ENCODE measurements at regions not wholly inside any gene's neighbourhood (a gene's known extent, or its start where the extent isn't known, plus 50 kb on each side); places are given as distances from the start of the nearest gene placed in this dataset.

DNA sequence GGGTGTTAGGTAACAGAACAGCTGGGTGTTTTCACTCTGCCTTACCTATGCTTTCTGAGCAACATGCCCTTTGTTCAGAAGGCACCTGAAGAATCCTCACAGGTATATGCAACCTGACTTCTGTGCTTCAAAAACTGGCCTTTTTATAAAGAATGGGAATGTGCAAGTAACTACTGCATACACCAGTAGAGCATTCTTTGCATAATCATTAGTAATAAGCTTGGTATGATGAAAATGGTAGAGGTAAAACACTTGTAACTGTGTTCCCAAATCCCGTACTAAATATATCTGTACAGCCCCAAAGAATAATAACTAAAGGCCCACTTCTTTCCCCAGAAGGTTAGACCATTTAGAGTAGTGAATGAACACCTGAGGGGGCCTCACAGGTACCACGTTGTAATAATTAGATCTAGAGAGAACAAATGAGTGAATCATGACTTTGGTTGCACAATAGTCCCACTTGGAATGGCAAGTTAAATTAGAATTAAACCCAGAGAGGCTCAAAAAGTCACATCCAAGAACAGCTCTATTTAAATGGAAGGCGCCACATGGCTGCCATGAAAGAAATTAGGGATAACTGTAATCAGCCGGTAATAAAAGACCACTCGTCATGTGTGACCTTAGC, 413.9 kb downstream of the KLF12 start:
- no peak for DNase-seq (ENCODE audit: low read depth in 1 of 2, low spot score in 1 of 2)

DNA sequence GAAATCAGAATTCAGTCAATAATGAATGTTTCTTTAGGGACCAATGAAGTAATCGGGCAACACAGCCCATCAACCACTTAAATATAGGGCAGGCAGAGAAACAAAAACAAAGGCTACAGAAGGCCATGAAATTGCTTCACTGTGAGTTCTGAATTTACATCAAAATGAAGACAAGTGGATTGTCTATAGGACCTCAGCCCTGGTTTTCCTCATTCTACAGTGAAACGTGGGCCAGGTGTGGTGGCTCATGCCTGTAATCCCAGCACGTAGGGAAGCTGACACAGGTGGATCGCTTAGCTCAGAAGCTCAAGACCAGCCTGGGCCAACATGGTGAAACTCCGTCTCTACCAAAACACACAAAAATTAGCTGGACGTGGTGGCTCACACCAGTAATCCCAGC, 416.0 kb downstream of the KLF12 start:
- DNase-seq (ENCODE audit: low read depth in 1 of 2, low spot score in 1 of 2): no peak

DNA sequence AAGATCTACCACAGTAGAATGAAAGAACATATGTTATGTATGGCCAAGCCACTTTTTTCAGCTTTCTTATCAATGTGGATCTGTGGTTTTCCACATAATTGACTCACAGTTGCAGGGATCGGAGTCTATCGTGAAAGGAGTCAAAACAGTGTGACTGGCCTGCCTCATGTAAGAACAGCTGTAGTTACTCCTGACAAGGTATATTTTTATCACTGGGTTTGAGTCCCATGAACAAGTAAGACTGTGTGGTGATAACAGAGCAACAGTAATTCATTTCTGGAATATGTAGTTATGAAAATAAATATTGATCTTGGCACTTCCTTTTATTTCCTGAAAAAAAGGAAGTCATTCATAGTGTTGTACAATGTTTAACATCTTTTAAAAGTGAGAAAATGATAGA, 416.6 kb downstream of the KLF12 start:
- no peak for DNase-seq (ENCODE audit: low read depth in 1 of 2, low spot score in 1 of 2)

DNA sequence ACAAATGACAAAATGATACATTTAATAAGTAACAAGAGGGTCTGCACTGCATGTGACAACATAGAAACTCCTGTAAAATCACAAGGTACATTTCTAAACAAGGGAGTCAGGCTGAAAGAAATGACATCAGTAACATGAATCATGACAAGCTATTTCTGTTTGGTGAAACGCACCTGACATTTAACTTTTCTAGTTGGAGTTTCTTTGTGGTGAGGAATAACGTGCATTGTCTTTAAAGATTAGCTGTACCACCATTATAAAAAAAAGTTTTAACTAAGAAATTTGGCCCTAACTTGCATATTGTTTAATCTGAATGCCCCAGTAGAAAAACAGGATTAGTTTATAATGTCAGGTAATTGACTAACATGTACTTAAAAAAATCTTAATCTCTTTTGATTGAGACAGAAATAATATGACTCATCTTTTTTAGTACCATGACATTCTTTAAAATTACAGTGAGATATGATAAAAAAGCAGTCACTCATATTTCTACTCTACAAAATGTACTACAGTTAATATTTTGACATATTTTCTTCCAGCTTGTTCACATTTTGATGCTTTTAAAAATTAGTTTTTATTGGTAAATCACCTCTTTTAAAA, 418.2 kb downstream of the KLF12 start:
- no peak for DNase-seq (ENCODE audit: low read depth in 1 of 2, low spot score in 1 of 2)

DNA sequence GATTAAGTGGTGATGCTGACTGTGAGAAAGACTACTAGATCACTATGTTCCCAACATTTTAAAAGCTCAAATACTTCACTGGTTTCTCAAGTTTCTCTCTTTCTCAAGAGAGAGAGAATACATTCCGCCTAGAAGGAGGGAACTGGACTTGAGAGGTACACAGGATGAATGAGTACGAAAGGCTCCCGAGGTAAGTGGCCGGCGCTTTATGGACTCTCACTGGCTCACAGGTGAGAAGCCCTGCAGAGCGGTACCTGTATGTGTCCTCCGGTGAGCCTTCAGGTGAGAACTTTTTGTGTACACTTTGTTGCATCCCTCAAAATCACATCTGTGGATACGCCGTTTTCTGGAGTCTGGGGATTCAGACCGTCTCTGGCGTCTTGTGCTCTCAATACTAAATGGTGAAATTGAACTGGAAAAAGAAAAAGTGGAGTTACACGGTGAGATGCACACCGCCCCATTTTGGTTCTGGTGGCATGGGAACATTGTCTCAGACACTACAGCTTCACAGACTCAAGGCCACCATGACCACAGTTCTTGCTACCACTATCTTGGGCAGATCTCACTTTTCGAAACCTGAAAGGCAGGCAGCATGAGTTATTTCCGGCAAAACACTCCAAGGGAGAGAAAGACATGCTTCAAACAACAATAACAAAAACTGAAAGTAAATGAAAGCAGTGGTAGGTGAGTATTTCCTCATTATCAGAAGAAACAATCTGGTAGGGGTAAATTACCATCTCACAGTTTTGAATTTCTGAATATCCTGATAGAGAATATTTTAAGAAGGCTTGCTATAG, 418.9 kb downstream of the KLF12 start:
- DNase-seq (ENCODE audit: low read depth in 1 of 2, low spot score in 1 of 2): peak in 1 of 2 donors; percentile 57

DNA sequence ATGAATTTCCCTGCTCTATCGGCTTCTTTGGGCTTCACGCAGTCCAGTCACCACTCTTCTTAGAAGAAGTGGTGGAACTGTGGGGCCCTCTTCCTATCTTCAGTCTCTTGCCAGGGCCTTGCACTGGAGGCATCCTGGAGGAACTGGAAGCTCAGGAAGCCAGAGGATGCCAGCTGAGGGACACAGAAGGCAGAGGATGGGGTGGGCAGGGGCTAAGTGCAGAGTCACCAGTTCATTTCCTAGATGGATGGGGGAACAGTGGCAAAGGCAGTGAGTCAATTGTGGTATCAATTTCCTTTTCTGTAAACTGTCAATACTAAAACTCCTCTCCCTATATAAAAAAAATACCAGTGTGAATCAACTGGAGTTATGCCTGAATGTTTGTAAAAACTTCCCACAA, 419.7 kb downstream of the KLF12 start:
- no peak for DNase-seq (ENCODE audit: low read depth in 1 of 2, low spot score in 1 of 2)

DNA sequence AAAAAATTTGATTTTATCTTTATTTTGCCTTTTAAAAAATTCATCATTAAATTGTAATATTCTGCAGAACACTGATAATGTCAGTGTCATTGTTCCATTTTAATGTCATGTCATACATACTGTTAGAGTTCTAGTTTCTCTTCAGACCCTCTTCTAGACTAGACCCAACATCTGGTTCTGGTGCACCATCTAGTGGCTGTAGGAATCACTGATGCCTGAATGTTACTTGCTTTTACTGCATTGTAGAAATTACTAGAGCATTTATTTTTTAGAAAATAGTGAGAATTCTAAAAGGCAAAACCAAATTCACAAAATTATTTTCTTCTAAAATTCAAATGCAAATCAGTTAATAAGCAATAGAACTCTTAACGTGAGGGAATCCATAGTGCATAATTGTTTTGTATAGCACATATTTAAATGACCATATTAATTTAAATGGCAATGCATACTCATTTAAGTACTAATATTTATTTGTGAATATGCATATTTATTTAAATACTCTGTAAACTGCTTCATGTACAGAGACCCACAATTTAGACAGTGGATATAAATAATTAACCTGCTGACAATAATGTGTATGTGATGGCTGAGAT, 425.7 kb downstream of the KLF12 start:
- DNase-seq (ENCODE audit: low read depth in 1 of 2, low spot score in 1 of 2): peak in 1 of 2 donors; percentile 52

DNA sequence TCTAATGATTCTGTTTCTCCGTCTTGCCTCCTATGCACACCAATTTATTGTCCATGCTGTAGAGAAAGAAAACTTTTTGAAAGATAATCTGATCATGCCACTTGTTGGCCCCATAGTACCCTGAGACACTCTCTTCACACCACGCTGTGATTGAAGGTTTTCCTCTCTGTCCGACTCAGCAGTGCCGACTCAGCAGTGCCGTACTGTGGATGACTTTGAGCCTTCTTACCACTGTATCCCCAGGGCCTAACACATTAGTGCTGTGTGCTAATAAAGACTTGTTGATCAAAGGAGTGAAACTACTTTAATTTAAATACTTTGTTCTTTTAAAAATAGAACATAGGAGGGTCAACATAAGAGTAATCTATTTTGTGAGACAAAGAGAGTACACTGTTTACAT, 429.6 kb downstream of the KLF12 start:
- DNase-seq (ENCODE audit: low read depth in 1 of 2, low spot score in 1 of 2): no peak

DNA sequence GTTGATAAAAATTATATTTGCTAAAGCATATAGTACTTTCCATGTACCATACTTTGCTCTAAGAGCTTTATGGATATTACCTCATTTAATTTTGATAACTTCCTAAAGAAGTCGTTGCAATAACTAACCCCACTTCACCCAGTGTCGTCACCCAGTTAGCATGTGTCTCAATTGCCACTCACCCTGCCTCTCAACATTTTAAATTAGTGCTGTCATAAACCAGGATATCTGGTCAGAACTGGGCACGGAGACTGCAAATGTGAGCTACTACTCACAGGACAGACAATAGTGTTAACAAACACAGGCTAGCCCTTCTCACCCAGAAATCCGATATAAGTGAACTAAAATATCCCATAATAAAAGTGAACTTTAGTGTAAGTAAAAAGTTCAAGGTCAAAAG, 430.6 kb downstream of the KLF12 start:
- no peak for DNase-seq (ENCODE audit: low read depth in 1 of 2, low spot score in 1 of 2)

DNA sequence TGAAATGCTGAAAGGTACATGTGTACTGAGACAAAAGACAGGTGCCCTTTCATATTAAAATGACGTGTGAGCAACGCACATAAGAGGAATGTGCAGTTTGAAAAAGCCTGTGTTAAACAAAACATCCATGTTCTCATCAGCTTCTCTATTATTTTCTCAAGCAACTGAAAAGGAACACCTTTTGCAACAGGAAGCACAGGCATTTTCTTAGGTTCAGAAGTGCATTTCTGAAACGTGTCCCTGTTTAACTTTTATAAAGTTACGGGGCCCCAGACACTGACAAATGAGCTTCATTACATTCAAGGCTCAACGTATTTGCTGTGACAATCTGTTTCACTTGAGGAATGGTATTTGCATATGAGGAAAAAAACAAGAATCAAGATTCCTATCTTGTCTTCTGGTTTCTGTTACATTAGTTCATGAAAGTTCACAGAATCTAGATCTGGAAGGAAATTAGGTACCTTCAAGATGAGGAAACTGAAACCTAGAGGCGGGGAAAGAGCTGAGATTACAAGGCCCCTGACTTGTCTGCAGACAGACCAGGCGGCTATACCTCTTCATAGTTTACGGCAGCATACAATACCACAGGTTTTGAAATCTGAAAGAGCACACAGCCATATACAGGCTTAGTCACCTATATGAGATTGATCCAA, 431.7 kb downstream of the KLF12 start:
- DNase-seq (ENCODE audit: low read depth in 1 of 2, low spot score in 1 of 2): peak in 1 of 2 donors; percentile 44

DNA sequence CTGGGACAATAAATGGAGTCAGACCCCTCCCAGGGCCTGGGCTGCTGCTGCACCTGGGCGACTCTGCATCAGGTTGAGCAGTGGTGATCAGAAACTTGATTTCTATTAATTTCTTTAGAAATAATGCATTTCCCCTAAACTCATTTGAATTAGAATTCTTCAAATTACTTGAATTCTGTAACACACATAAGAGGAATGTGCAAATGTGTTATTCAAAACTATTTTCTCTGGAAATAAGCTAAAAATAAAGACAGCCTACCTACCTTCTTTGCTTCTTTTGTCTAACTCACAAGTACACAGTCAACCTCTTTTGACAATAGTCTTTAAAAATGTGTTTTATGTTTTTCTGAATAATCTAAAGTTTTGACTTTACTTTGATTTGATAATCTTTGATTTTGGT, 433.0 kb downstream of the KLF12 start:
- no peak for DNase-seq (ENCODE audit: low read depth in 1 of 2, low spot score in 1 of 2)

DNA sequence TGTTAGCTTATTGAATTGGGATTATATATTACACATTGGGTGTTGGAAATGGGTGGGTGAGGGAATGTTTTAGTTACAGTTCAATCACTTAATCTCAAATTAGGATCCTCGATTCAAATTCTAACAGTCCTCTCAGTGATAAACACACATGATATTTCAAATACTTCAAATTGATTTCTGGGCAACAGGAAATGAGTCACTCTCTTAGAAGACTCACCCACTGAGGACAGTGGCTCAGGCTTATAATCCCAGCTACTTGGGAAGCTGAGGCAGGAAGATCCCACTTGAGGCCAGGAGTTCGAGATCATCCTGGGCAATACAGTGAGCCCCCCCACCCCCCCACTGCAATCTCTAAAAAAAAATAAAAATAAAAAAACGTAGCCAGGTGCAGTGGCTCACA, 435.3 kb downstream of the KLF12 start:
- DNase-seq (ENCODE audit: low read depth in 1 of 2, low spot score in 1 of 2): no peak

DNA sequence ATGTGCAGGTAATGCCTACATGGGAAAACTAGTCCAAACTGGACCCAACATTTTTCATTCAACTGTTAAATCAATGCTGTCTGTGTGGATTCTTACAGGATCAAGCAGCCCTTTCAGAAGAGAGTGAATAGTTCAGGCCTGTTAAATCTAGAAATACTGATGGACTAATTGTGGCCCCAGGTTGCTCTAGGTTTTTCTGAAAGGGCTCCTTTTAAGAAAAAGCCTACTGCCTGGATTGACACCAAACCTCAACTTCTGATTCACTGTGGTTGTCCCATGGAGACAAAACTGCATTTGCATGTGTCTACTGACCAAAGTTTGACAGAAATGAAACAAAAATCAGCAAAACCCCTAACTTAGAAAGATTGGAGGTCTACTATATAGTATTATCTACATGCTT, 437.0 kb downstream of the KLF12 start:
- DNase-seq (ENCODE audit: low read depth in 1 of 2, low spot score in 1 of 2): no peak

DNA sequence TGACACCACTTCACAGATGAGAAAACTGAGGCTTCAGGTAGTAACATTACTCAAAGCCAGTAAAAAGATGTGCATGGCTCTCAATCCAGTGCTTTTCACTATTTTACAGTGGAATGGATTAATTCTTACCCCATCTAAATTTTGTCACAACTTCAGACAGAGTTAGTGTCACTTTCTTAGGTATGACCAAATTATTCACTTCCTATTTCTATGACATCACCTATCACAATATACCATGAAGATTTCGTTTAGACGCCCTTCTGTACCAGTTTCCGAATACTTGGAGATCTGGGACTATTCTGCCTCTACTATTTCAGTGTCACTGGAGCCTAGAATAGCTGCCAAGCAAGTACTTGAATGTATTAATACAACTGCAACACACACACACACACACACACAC, 437.5 kb downstream of the KLF12 start:
- DNase-seq (ENCODE audit: low read depth in 1 of 2, low spot score in 1 of 2): no peak

DNA sequence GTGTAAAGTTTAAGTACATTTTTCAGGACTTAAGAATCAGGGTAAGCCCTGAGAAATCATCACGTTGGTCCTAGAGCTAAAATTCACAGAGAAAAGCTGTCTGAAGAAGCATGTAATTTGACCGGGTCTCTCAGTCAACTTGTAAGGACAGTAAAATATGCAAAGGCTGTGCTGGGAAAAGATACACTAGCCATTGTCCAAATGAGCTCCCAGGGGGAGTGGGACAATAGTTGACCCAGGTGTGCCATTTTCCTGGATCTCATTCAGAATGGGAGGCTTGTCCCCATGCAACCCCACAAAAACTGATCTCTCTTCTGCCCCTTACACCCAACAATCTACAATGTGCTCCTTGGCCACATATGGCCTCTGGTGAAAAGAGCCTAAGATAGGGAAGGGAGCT, 437.9 kb downstream of the KLF12 start:
- DNase-seq (ENCODE audit: low read depth in 1 of 2, low spot score in 1 of 2): no peak

DNA sequence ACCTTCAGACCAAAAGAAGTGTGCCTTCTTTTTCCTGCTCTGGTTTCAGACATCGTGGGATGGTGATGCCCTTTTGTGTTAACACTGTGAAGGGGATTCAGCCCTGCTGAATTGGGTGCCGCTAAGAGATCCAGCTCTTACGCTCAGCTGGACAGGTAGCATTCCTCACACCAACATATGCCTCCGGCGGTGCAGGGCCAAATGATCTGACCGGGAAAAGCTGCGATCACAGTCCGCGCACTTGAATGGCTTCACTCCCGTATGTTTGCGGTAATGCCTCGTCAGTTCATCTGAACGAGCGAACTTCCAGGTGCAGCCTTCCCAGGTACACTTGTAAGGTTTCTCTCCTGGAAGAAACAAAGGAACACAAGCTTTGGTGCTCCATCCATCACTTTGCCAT, 438.9 kb downstream of the KLF12 start:
- DNase-seq (ENCODE audit: low read depth in 1 of 2, low spot score in 1 of 2): no peak

DNA sequence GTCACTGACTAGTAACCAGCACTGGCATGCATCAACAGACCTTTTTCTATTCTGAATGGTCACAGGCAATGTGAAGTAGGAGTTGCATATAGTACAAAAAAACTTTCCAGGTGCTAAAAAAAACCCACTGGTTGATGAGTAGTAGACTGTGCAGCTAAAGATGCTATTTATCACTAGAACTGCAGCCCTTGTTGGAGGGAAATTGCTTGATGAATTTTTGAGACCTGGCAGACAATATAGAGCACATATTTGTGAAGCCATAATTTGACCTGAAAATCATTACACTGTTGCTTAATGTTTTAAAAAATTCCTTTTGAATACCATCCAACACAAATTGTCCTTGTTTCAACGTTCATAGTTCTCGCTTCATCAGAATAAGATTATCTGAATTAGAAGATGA, 441.0 kb downstream of the KLF12 start:
- no peak for DNase-seq (ENCODE audit: low read depth in 1 of 2, low spot score in 1 of 2)

DNA sequence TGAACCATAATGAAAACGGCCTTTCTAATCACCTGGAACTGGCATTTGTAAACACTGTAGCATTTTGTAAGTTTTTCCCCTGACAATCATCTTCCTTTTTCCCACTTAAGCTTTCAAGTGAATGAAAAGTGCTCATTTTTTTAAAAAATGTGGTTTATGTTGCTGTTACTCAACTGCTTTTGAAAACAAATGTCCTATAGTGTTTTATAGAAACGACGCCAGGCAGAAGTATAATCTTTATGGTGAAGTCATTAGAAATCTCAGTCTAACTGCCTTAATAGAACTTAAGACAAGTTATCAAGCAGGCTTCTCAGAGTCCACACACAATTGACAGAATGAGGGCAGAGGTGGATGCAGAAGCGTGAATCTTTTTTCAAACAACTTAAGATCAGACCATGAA, 442.3 kb downstream of the KLF12 start:
- no peak for DNase-seq (ENCODE audit: low read depth in 1 of 2, low spot score in 1 of 2)

DNA sequence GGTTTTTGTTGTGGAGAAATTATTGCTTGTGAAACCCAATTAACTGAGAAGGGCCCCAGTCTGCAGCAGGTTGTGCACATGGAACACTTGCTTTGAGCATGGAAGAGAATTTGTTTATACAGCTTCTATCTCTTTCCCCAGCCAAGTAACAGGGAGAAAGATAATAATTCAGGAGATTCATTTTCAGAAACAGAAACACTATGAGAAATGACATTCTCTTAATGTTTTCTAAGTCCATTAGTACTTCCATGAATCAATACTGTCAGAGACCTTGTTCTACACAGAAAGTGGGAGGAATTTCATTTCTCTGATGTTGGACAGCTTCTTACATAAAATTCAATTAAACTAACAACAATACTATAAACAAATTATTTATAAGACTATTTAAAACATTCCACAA, 446.3 kb downstream of the KLF12 start:
- DNase-seq (ENCODE audit: low read depth in 1 of 2, low spot score in 1 of 2): no peak

DNA sequence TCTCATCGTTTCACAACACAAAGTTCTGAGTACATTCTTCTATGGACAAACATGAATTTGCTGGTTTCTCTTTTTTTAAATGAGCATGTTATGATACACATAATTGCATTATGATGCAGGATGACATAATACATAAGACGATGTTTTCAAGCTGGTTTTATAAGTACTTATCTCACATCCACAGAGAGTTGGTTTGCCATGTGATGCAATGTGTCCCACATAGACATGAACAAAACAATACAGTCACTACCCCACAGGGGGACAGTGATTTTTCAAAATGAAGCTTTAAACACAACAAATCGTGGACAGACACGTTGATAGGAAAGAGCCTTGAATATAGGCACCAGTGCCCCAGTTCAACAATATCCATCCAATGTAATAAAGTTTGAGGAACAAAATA, 447.1 kb downstream of the KLF12 start:
- no peak for DNase-seq (ENCODE audit: low read depth in 1 of 2, low spot score in 1 of 2)

DNA sequence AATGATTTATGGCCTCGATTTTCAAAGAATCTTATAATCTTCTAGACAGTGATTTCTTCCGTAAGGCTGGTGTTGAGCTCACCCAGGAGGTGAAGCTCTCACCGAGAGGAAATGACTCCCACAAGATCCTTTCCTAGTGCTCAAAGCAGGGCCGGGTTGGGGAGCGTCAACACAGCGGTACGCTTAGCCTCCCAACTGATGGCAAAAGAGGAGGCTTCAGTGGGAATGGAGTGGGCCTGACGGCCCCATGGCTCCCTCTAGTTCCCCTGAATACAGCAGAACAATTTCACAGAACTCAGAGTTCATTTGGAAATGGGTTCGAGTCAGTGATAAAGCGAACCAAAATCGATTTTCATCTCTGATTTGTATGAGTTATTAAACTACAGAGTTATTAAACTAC, 449.5 kb downstream of the KLF12 start:
- no peak for DNase-seq (ENCODE audit: low read depth in 1 of 2, low spot score in 1 of 2)

DNA sequence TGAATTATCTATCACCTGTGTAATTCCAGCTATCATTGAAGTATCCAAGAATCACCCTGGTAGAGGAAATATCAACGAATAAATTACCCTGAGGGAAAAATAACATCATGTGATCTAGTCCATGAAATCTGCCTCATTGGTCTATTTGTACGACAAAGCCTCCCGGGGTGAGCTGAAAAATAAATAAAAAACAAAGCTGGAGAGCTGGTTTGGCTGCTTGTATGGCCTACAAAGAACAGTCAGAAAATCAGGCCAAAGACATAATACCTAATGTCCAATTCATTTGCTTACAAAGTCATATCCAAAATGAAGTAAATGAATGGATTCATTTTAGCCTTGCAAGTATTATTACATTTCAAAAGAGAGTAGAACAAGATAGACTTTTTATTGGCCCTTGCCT, 449.9 kb downstream of the KLF12 start:
- DNase-seq (ENCODE audit: low read depth in 1 of 2, low spot score in 1 of 2): no peak
